ENCODE measurements at regions not wholly inside any gene's neighbourhood (a gene's known extent, or its start where the extent isn't known, plus 50 kb on each side); places are given as distances from the start of the nearest gene placed in this dataset.

- Histone ChIP-seq H3K4me2 (ENCODE audit: control insufficient read depth, insufficient read depth) (no peak overlapping the region), H3K9me3 (replicated peaks; ENCODE audit: control insufficient read depth, insufficient read depth, low read length) (no peaks in the 10 kb centered on the region), H3K4me1 (ENCODE audit: control insufficient read depth, insufficient read depth, low read length) (no peaks in the 10 kb centered on the region), H3K27me3 (replicated peaks in 1 of 2; ENCODE audit: control insufficient read depth in 2 of 2, insufficient read depth in 2 of 2, low read length in 1 of 2) (no peaks in the 10 kb centered on the region), H2AFZ (ENCODE audit: control insufficient read depth, low read depth, low read length) (no peak overlapping the region), H3K9ac (ENCODE audit: control insufficient read depth, insufficient read depth, low read length) (no peak overlapping the region), H3K27ac (ENCODE audit: control insufficient read depth, insufficient read depth) (no peak overlapping the region), H3K4me3 (no peak overlapping the region), H4K20me1 (ENCODE audit: control insufficient read depth, insufficient read depth) (no peaks in the 10 kb centered on the region), H3K79me2 (ENCODE audit: control insufficient read depth, insufficient read depth, low read length) (no peaks in the 10 kb centered on the region), H3K36me3 (ENCODE audit: control insufficient read depth in 2 of 2, insufficient read depth in 2 of 2, low read length in 1 of 2) (no peaks in the 10 kb centered on the region)
- WGBS (ENCODE audit: insufficient coverage, insufficient replicate concordance, low lambda C conversion rate, missing lambda C conversion rate): 31% methylated on average over 3 of the region's 3 CpGs
- intact Hi-C loops (cut with micrococcal nuclease; ENCODE audit: unreplicated experiment): no loop called here
- SMC1A ChIA-PET (ENCODE audit: uncharacterized antibody, unreplicated experiment): interaction anchor here (0.9 kb wide), 1 partner anchor 81 kb away, joined by 3 read pairs; no protein-coding TSS in a partner anchor
- CTCF ChIA-PET: no interaction called here
- ATAC-seq (no peak), FAIRE-seq (no peak), DNase-seq (ENCODE audit: low read depth, low spot score) (no peak)
- no TSS peak for BruUV-seq (replicated peaks)
- POLR2A ChIA-PET: no interaction called here
- RAD21 ChIA-PET (ENCODE audit: unreplicated experiment): no interaction called here
- in situ Hi-C loops (cut with MboI): no loop called here
- TF ChIP-seq, protein P1, sequence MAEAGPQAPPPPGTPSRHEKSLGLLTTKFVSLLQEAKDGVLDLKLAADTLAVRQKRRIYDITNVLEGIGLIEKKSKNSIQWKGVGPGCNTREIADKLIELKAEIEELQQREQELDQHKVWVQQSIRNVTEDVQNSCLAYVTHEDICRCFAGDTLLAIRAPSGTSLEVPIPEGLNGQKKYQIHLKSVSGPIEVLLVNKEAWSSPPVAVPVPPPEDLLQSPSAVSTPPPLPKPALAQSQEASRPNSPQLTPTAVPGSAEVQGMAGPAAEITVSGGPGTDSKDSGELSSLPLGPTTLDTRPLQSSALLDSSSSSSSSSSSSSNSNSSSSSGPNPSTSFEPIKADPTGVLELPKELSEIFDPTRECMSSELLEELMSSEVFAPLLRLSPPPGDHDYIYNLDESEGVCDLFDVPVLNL (IDR thresholded peaks at IDR 0.05; ENCODE audit: low read depth, low read length): no peak
- TF ChIP-seq CHD1 (IDR thresholded peaks at IDR 0.05; ENCODE audit: low read depth, low read length) (no peak), NFYB (IDR thresholded peaks at IDR 0.05; ENCODE audit: insufficient read depth, low read depth, low read length) (no peak), TCF3 (IDR thresholded peaks at IDR 0.05; ENCODE audit: borderline replicate concordance, insufficient read depth, low read depth, low read length) (no peak), PKNOX1 (IDR thresholded peaks at IDR 0.05) (no peak), ZZZ3 (IDR thresholded peaks at IDR 0.05; ENCODE audit: control insufficient read depth, insufficient read length, low read depth) (no peak), E4F1 (IDR thresholded peaks at IDR 0.05; ENCODE audit: borderline replicate concordance, partially characterized antibody) (no peak)
- TF ChIP-seq, protein P2, sequence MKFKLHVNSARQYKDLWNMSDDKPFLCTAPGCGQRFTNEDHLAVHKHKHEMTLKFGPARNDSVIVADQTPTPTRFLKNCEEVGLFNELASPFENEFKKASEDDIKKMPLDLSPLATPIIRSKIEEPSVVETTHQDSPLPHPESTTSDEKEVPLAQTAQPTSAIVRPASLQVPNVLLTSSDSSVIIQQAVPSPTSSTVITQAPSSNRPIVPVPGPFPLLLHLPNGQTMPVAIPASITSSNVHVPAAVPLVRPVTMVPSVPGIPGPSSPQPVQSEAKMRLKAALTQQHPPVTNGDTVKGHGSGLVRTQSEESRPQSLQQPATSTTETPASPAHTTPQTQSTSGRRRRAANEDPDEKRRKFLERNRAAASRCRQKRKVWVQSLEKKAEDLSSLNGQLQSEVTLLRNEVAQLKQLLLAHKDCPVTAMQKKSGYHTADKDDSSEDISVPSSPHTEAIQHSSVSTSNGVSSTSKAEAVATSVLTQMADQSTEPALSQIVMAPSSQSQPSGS (IDR thresholded peaks at IDR 0.05; ENCODE audit: low read length): no peak
- TF ChIP-seq, protein P3, sequence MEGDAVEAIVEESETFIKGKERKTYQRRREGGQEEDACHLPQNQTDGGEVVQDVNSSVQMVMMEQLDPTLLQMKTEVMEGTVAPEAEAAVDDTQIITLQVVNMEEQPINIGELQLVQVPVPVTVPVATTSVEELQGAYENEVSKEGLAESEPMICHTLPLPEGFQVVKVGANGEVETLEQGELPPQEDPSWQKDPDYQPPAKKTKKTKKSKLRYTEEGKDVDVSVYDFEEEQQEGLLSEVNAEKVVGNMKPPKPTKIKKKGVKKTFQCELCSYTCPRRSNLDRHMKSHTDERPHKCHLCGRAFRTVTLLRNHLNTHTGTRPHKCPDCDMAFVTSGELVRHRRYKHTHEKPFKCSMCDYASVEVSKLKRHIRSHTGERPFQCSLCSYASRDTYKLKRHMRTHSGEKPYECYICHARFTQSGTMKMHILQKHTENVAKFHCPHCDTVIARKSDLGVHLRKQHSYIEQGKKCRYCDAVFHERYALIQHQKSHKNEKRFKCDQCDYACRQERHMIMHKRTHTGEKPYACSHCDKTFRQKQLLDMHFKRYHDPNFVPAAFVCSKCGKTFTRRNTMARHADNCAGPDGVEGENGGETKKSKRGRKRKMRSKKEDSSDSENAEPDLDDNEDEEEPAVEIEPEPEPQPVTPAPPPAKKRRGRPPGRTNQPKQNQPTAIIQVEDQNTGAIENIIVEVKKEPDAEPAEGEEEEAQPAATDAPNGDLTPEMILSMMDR (IDR thresholded peaks at IDR 0.05 in 2 of 3, conservative IDR thresholded peaks at IDR 0.05 in 1 of 3; ENCODE audit: control insufficient read depth in 2 of 3, extremely low read depth in 1 of 3, insufficient read depth in 1 of 3, low read depth in 3 of 3, low read length in 3 of 3): no peak
- TF ChIP-seq, protein P4, sequence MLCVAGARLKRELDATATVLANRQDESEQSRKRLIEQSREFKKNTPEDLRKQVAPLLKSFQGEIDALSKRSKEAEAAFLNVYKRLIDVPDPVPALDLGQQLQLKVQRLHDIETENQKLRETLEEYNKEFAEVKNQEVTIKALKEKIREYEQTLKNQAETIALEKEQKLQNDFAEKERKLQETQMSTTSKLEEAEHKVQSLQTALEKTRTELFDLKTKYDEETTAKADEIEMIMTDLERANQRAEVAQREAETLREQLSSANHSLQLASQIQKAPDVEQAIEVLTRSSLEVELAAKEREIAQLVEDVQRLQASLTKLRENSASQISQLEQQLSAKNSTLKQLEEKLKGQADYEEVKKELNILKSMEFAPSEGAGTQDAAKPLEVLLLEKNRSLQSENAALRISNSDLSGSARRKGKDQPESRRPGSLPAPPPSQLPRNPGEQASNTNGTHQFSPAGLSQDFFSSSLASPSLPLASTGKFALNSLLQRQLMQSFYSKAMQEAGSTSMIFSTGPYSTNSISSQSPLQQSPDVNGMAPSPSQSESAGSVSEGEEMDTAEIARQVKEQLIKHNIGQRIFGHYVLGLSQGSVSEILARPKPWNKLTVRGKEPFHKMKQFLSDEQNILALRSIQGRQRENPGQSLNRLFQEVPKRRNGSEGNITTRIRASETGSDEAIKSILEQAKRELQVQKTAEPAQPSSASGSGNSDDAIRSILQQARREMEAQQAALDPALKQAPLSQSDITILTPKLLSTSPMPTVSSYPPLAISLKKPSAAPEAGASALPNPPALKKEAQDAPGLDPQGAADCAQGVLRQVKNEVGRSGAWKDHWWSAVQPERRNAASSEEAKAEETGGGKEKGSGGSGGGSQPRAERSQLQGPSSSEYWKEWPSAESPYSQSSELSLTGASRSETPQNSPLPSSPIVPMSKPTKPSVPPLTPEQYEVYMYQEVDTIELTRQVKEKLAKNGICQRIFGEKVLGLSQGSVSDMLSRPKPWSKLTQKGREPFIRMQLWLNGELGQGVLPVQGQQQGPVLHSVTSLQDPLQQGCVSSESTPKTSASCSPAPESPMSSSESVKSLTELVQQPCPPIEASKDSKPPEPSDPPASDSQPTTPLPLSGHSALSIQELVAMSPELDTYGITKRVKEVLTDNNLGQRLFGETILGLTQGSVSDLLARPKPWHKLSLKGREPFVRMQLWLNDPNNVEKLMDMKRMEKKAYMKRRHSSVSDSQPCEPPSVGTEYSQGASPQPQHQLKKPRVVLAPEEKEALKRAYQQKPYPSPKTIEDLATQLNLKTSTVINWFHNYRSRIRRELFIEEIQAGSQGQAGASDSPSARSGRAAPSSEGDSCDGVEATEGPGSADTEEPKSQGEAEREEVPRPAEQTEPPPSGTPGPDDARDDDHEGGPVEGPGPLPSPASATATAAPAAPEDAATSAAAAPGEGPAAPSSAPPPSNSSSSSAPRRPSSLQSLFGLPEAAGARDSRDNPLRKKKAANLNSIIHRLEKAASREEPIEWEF (IDR thresholded peaks at IDR 0.05; ENCODE audit: insufficient replicate concordance, low read depth, low read length): no peak
These were observed 624.4 kb upstream of the PCDH20 start for GRCh38 chr13:62040078-62040477.
